ENCODE measurements at regions not wholly inside any gene's neighbourhood (a gene's known extent, or its start where the extent isn't known, plus 50 kb on each side); places are given as distances from the start of the nearest gene placed in this dataset.

DNA sequence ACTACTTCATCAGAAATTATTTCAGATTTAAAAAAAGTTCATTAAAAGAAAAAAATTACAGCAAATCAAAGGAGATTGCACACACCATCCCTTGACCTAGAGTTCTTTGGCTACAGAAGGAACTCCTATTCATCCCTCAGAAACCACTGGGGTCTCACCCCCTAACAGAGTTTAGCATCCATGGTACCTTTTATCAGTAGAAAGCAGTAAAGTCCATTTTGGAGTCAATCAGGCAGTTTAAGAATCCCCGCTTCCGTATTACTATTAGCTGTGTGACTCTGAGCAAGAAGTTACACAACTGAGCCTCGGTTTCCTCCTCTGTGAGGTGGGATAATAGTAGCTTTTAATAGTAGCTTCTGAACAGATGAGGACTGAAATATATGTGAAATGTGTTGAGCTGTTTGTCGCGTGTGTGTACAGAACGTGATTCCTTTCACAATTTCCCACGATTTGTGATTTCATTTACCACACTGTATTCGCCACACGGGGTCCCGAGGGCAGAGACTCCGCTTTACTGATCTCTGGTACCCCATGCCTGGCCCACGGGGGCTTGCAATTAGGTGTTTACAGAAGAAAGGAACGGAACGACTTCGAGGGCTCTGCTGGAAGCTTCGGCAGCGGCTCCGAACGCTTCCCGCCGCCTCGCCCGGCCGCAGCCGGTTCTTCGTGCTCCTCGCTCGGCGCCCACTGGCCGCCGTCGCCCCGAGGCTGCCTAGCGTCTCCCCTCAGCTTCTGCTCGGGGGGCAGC is 72.5 kb upstream of the ZBED5 start:
- peak; percentile 13 for DNase-seq (ENCODE audit: low spot score)

DNA sequence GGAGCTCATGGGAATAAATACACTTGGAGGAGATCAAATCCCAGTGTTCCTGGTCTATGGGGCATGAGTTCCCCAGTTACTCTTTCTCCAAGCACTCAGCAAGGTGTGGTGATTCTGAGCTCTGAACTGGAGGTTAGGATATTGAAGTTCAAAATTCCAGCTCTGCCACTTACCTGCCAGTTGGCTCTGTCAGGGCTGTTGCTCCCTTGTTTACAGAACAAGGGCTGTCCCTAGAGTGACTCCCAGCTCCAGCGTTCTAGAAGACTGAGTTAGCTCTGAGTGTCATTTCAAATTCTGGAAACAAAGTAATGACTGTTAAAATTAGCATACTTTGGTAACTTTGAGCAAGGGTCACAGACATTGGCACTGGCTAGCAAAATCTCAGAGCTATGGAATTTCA is 69.7 kb upstream of the ZBED5 start:
- DNase-seq (ENCODE audit: low spot score) = no peak

DNA sequence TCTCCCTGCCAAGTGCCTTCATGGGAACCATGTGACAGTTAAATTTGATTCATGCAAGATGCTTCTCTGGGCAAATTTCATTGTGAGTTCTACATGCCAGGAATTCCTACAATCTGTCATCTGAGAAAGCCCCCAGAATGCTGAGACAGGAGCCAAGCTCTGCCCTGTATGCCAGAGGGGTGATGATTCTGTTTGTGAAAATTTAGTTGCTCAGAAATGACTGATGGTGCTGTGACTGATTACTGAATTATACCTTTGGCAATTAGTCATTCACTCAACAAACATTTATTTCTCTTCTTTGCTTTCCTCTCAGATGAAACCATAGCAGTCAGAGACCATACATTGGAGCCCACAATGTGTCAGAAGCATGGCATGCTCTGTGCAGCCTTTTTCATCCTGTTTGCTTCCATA is 69.0 kb upstream of the ZBED5 start:
- DNase-seq (ENCODE audit: low spot score) = peak; percentile 37

DNA sequence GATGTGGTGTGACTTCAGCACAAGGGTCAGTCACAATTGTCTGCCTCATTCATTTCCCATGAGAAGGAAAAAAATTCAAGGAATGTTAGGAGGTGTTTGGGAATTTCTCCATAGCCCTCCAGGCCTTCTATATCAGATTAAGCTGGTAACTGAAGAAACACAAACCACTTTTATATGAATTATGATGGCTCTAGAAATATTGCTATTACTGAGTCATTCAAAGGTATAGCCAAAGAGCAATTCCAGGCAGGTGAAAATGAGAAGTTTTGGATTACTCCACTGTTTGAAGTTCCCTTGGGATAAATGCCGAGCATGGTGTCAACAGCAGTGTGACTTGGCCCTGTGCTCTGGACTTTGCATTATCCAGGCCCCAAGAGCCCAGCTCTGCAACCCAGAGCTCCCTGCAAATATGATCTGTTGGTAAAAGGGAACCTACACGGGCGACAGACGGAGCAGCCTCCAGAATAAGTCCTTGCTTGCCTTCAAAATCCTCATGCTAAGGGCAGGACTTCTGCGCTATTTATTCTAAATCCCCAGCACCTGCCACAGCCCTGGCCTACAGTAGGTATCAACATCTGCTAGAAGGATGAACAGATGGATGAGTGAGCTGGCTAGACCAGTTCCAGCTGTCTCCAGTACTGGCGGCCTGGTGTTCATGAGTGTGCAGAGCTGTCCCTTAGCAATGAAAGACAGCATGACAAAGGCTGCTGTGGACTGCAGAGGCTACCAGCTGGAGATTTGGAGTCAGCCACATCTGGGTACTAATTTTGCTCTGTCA is 67.5 kb upstream of the ZBED5 start:
- DNase-seq (ENCODE audit: low spot score) = no peak

DNA sequence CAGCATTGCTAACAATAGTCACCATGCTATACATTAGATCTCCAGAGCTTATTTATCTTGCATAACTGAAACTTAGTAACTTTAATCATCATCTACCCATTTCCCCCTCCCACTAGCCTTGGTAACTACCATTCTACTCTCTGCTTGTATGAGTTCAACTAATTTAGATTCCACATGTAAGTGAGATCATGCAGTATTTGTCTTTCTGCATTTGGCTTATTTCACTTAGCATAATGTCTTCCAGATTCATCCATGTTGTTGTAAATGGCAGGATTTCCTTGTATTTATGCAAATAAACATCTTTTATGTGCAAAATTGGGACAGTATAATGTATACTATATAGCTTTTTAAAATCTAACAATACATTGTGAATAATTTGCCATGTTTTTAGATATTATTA is 66.0 kb upstream of the ZBED5 start:
- no peak for DNase-seq (ENCODE audit: low spot score)

DNA sequence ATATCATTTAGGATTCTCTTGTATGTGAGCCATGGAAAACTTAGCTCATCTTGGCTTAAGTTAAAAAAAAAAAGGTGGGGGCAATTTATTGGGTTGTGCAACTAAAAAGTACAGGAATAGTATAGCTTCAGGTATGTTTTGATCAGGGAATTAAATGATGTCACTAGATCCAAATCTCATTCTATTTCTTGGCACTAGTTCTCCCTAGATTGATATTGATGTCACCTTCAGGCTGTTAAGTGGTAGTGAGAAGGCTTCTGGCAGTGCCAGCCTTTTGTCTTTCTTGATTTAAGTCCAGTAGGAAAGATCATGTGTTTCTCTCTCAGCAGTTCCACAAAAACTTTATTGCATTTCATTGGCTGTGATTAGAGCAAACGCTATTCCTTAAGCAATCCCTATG is 65.0 kb upstream of the ZBED5 start:
- no peak for DNase-seq (ENCODE audit: low spot score)

DNA sequence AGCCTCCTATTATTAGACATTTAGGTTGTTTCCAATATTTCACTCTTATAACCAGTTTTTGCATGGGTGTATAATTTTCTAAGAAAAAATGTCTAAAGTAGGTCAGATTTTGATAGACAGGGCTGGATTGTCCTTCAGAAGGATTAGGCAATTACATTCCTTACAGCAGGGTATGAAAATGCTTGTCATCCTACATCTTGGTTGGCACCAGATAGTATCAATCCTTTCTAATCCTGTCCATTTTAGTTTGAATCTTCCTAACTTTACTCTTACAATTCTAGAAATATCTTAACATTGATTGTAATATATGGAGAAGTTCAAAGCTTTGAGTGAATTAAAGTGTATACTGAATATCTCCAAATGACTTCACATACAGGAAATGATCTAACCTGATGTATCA is 63.0 kb upstream of the ZBED5 start:
- DNase-seq (ENCODE audit: low spot score) = no peak

DNA sequence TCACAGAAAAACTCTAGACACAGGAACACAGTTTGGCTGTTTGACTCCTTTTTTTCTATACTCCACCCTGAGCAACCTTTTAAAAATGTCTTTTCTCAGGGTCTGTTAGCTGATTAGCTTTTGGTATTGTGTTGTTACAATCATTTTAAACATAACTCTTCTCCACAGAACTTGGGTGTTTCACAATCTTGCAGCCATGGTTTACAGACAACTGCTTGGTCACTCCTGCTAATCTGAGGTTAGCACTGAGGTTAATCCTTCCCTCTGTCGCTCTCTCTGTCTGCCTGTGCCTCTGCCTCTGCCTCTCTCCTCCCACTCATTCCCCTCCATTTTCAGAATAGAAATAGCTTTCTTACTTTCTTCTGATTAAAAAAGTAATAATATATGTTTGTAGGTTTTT is 62.4 kb upstream of the ZBED5 start:
- DNase-seq (ENCODE audit: low spot score) = no peak

DNA sequence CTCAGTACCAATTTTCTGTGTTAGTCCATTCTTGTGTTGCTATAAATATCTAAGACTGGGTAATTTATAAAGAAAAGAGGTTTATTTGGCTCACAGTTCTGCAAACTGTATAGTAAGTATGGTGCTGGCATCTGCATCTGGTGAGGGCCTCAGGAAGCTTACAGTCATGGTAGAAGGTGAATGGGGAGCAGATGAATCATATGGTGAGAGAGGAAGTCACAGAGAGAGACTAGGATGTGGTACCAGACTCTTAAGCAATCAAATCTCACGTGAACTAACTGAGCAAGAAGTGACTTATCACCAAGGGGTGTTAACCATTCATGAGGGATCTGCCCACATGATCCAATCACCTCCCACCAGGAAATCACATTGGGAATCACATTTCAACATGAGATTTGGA is 60.8 kb upstream of the ZBED5 start:
- DNase-seq (ENCODE audit: low spot score) = no peak

DNA sequence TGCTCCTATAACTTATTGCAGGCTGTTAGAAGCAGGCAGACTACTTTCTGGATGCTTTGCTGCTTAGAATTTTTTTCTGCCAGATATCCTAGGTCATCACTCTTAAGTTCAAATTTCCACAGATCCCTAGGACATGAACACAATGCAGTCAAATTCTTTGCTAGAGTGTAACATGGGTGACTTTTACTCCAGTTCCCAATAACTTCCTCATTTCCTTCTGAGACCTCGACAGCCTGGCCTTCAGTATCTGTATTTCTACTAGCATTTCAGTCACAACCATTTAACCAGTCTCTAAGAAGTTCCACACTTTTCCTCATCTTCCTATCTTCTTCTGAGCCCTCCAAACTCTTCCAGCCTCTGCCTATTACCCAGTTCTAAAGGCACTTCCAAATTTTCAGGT is 60.4 kb upstream of the ZBED5 start:
- DNase-seq (ENCODE audit: low spot score) = no peak

DNA sequence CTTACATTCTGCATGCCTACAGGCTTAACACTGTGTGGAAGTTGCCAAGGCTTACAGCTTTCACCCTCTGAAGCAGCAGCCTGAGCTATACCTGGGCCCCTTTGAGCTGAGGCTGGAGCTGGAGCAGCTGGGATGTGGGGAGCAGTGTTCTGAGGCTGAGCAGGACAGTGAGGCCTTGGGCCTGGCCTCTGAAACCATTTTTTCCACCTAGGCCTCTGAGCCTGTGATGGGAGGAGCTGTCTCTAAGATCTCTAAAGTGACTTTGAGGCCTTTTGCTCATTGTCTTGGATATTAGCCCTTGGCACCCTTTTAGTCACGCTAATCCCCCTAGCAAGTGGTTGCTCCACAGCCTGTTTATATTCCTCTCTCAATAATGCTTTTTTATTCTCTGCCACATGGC is 59.9 kb upstream of the ZBED5 start:
- no peak for DNase-seq (ENCODE audit: low spot score)

DNA sequence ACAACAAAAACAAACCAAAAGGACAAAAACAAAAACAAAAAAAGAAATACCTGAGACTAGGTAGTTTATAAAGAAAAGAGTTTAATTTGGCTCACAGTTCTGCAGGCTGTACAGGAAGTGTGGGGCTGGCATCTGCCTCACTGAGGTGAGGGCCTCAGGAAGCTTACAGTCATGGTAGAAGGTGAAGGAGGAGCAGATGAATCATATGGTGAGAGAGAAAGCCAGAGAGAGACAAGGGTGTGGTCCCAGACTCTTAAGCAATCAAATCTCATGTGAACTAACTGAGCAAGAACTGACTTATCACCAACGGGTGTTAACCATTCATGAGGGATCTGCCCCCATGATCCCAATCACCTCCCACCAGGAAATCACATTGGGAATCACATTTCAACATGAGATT is 58.8 kb upstream of the ZBED5 start:
- DNase-seq (ENCODE audit: low spot score) = no peak

DNA sequence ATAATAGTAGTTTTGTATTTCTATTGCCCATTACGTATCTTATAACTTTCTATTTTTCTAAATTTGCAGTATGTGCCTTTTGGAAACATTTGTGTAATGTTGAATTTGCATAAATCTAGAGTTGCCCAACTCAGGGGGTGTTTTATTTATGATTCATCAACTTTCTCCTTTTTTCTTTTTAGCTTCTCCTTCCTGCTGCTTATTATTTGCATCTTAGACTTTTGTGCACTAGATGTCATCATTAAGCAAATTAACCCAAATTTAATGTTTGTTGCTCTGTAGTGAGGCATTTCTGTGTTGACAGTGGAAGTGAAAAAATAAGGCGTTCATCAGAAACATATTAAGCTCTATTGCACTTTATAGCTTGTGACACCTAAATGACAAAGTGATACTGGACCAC is 56.2 kb upstream of the ZBED5 start:
- no peak for DNase-seq (ENCODE audit: low spot score)

DNA sequence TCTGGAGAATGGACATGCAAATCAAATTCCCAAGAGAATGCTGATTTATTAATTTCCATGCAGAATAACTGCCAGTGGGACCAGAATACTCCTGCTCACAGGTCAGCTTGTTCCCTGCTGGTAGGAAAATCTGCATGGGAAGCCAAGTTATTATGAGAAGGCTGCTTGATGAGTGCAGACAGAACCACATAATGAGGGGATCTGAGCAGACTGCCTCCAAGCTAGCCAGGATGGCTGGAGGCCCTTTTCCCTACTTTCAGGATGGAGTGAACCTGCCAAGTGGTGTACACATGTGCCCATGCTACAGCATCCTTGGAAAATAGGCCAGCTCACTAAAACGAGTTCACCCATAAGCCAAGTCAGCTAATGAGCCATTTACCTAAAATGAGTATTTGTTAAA is 55.2 kb upstream of the ZBED5 start:
- DNase-seq (ENCODE audit: low spot score) = no peak

DNA sequence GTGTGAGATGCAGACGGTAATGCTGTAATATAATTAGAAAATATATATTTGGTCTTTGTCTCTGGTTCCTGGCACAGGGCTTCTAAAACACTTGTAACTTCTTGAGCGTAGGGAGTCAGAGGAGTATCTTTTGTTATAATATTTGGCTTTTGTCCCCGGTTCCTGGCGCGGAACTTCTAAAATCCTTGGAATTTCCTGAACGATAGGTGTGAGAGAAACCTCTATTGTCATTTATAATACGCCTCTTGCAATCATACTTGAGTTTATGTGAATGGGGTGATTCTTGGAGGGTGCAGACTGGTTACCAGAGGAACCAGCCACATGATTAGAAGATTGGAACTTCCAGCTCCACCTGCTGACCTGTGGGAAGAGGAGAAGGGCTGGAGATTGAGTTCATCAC is 54.1 kb upstream of the ZBED5 start:
- DNase-seq (ENCODE audit: low spot score) = no peak

DNA sequence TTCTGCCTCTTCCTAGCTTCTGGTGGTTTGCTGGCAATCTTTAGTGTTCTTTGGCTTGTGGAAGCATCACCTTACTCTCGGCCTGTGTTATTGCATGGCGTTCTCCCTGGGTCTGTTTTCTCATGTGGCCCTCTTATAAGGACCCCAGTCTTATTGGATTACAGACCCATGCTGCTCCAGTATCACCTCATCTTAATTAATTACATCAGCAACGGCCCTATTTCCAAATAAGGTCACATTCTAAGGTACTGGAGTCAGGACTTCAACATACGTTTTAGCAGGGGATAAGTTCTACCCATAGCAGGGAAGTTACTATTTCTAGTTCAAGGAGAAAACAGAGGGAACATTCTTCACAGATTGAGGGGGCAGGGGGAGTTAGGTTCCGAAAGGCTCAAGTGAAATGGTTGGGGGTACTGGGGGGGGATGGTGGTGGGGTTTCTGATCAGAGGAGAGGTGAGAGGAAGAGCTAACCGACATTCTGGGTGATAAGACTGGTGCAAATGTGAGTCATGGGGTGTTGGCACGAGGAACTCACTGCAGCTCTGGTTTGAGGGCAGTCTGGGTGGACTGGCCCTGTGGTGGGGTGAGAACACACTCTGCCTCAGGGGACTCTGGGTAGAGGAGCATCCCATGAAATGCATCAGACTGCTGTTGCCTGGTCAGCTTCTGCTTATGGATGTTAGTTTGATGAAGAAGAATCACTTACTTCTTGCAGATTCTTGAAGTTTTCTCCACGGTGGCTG is 51.5 kb upstream of the ZBED5 start:
- DNase-seq (ENCODE audit: low spot score) = no peak

DNA sequence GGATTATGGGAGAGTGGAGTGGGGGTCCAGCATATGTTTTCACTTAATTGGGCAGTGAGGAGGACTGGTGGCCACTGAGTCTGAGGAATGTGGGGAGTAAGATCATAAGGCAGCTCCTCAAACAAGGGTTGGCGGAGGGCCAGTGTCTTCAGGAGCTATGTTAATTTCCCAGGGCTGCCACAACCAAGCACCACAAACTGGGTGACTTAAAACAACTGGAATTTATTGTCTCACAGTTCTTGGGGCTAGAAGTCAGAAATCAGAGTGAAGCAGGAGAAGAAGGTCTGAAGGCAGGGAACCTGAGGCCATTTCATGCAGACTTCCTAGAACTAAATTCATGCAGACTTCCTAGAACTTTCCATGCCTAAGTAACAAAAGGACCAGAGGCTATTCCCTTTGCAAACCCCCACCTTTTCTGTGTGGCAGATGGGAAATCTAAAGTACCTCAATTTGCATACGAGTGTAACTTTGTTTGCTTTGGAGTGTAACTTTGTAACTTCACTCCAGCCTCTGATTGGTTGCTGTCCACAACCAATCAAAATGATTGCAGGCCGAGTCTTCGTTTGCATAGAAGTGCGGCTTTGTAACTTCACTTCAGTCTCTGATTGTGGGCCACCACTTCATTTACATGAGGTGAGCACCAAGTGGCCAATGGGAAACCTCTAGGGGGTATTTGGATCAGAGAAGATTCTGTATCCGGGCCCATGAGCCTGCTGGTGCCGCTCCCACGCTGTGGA is 50.5 kb upstream of the ZBED5 start:
- DNase-seq (ENCODE audit: low spot score) = no peak
